K562 (cell line): ENCODE measurements at regions not wholly inside any gene's neighbourhood (a gene's known extent, or its start where the extent isn't known, plus 50 kb on each side); places are given as distances from the start of the nearest gene placed in this dataset.
A peak's percentile ranks its signal among the peaks of the same experiment; 100 is the strongest.

Experiments
- AFF1 ChIP-seq, 2 experiments: fragments of 450-650 bp; IDR thresholded peaks; 2 replicates each; pipeline ENCODE4 v1.6.1; 2018; ENCODE audit warnings: mild to moderate bottlenecking in 2 of 2, low read depth in 1 of 2; ENCODE audit not compliant: partially characterized antibody in 2 of 2
- CBFA2T3 ChIP-seq: fragments of 450-650 bp; IDR thresholded peaks from 2 replicates; pipeline ENCODE4 v1.6.1; 2017
- CCNT2 ChIP-seq: IDR thresholded peaks from 2 replicates; pipeline ENCODE4 v1.6.1; 2011; ENCODE audit warnings: borderline replicate concordance, low read depth, mild to moderate bottlenecking, moderate library complexity, mixed read lengths, low read length; ENCODE audit not compliant: insufficient read length; ENCODE audit errors: extremely low read depth
- CREM ChIP-seq: IDR thresholded peaks from 2 replicates; pipeline ENCODE4 v1.6.1; 2014; ENCODE audit warnings: antibody characterized with exemption, low read depth
- DMBX1 ChIP-seq: fragments of 250-450 bp; sonication (Bioruptor Pico); IDR thresholded peaks from 2 replicates; pipeline ENCODE4 v1.8.0; 2022; ENCODE audit warnings: inconsistent platforms, mild to moderate bottlenecking, moderate library complexity, borderline replicate concordance
- DPF2 ChIP-seq: fragments of 450-650 bp; IDR thresholded peaks from 2 replicates; pipeline ENCODE4 v1.6.1; 2016
- E2F4 ChIP-seq: sonication (generic); formaldehyde crosslinking; IDR thresholded peaks from 2 replicates; pipeline ENCODE4 v1.8.0; 2022; ENCODE audit warnings: mild to moderate bottlenecking, low read depth, missing genetic modification reagents
- GATA2 ChIP-seq: sonication (generic); formaldehyde crosslinking; IDR thresholded peaks from 2 replicates; pipeline ENCODE4 v1.4.0; 2020; ENCODE audit warnings: mild to moderate bottlenecking, missing genetic modification reagents
- ID3 ChIP-seq, 2 experiments: fragments of 250-450 bp in 1 of 2; fragments of 450-650 bp in 1 of 2; sonication (Bioruptor Pico) in 1 of 2; IDR thresholded peaks; 2 replicates each; pipeline versions ENCODE4 v1.6.1 to v1.8.0; 2016 to 2021; ENCODE audit warnings: mild to moderate bottlenecking in 2 of 2, moderate library complexity in 2 of 2, missing compliant biosample characterization in 1 of 2, missing genetic modification characterization in 1 of 2
- JUN ChIP-seq, 2 experiments: sonication (generic) in 1 of 2; formaldehyde crosslinking in 1 of 2; IDR thresholded peaks; 2 replicates each; pipeline versions ENCODE4 v1.6.1 to v1.8.0; 2012 to 2022; ENCODE audit warnings: borderline replicate concordance in 2 of 2, mild to moderate bottlenecking in 2 of 2, improper control_type of control experiment in 1 of 2, low read depth in 1 of 2, low read length in 1 of 2, missing genetic modification reagents in 1 of 2
- MCM2 ChIP-seq: fragments of 450-650 bp; IDR thresholded peaks from 2 replicates; pipeline ENCODE4 v1.6.1; 2017; ENCODE audit warnings: low read depth, mild to moderate bottlenecking
- MTA1 ChIP-seq: fragments of 450-650 bp; IDR thresholded peaks from 2 replicates; pipeline ENCODE4 v1.6.1; 2017; ENCODE audit warnings: borderline replicate concordance
- POLR2AphosphoS2 ChIP-seq: IDR thresholded peaks from 2 replicates; pipeline ENCODE4 v1.6.1; 2012; ENCODE audit warnings: low read length, improper control_type of control experiment
- POLR2B ChIP-seq: fragments of 450-650 bp; IDR thresholded peaks from 2 replicates; pipeline ENCODE4 v1.6.1; 2018; ENCODE audit warnings: low read depth; ENCODE audit not compliant: partially characterized antibody
- SMAD1 ChIP-seq: fragments of 150-350 bp; IDR thresholded peaks from 2 replicates; pipeline ENCODE4 v1.6.1; 2014; ENCODE audit warnings: low read length, low read depth; ENCODE audit not compliant: partially characterized antibody
- SMARCA4 ChIP-seq: fragments of 450-650 bp; IDR thresholded peaks from 2 replicates; pipeline ENCODE4 v1.6.1; 2016
- TCF3 ChIP-seq: sonication (generic); formaldehyde crosslinking; IDR thresholded peaks from 2 replicates; pipeline ENCODE4 v1.4.0; 2020; ENCODE audit warnings: mild to moderate bottlenecking, missing genetic modification reagents
- TEAD2 ChIP-seq: fragments of 450-650 bp; IDR thresholded peaks from 2 replicates; pipeline ENCODE4 v1.6.1; 2016; ENCODE audit warnings: missing genetic modification characterization, control low read depth, missing compliant biosample characterization
- ZEB2 ChIP-seq: fragments of 450-650 bp; IDR thresholded peaks from 2 replicates; pipeline ENCODE4 v1.6.1; 2016
- ZFP30 ChIP-seq: fragments of 250-450 bp; sonication (Bioruptor Pico); IDR thresholded peaks from 2 replicates; pipeline ENCODE4 v1.8.0; 2022; ENCODE audit warnings: moderate library complexity, mild to moderate bottlenecking, inconsistent platforms, borderline replicate concordance
- ZFX ChIP-seq: sonication (generic); formaldehyde crosslinking; IDR thresholded peaks from 2 replicates; pipeline ENCODE4 v1.8.0; 2022; ENCODE audit warnings: mild to moderate bottlenecking, missing genetic modification reagents, moderate library complexity

GRCh38 chr1:112826217-112826944, 111.2 kb upstream of the PPM1J start (continued):
- TF ChIP-seq POLR2B: no peak
- no peak for TF ChIP-seq SMAD1
- TF ChIP-seq CBFA2T3: peak; percentile 89
- peak; percentile 38 for TF ChIP-seq CCNT2
- peak; percentile 88 for TF ChIP-seq TCF3
- TF ChIP-seq ID3 (CRISPR knock-in tag; IDR thresholded peaks at IDR 0.05): no peak
- 0 out of 2 replicates have a peak, but pooled peaks have one; percentile 37 for TF ChIP-seq ID3 (tag; IDR thresholded peaks at IDR 0.05)
- TF ChIP-seq E2F4: no peak
- no peak for TF ChIP-seq DMBX1 (CRISPR knock-in tag)
- peak; percentile 18; the same call in 1 of the 2 replicates for TF ChIP-seq ZEB2
- TF ChIP-seq SMARCA4: peak; percentile 87
- no peak for TF ChIP-seq TEAD2
- peak; percentile 85 for TF ChIP-seq DPF2
- TF ChIP-seq MTA1: peak; percentile 76; the same call in 1 of the 2 replicates
- peak; percentile 50 for TF ChIP-seq GATA2 (CRISPR knock-in tag)
- peak; percentile 16; the same call in 1 of the 2 replicates for TF ChIP-seq ZFX (CRISPR knock-in tag)
- TF ChIP-seq AFF1 (IDR thresholded peaks at IDR 0.05; ENCODE audit: low read depth in 1 of 2, partially characterized antibody in 2 of 2): no peak
- no peak for TF ChIP-seq JUN (IDR thresholded peaks at IDR 0.05; ENCODE audit: borderline replicate concordance, low read depth, low read length)
- no peak for TF ChIP-seq JUN (CRISPR knock-in tag; IDR thresholded peaks at IDR 0.05; ENCODE audit: borderline replicate concordance)
- TF ChIP-seq MCM2: no peak
- no peak for TF ChIP-seq CREM
- no peak for TF ChIP-seq ZFP30
- no peak for TF ChIP-seq POLR2AphosphoS2
